ENCODE measurements at regions not wholly inside any gene's neighbourhood (a gene's known extent, or its start where the extent isn't known, plus 50 kb on each side); places are given as distances from the start of the nearest gene placed in this dataset.
A peak's percentile ranks its signal among the peaks of the same experiment; 100 is the strongest.
"Not testable (repeated sequence)": the region's sequence is repeated elsewhere in the genome, so short reads cannot be mapped to it uniquely, and the experiment has no call there.

DNA sequence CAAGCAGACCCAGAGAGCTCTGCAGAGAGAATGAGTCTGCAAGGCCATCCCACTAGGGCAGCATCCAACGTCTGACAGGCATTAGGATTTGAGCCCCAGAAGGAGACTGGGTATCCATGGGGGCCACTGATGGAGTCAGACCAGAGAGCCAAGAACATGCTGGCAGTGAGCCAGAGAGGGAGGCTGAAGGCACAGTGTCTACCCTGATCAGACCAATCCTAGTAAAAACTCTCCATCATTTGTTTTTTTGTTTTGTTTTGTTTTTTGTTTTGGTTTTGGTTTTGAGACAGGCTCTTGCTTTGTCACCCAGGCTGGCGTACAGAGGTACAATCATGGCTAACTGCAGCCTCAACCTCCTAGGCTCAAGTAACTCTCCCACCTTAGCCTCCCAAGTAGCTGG is 133.1 kb upstream of the LYZL2 start:
- no peak for DNase-seq

DNA sequence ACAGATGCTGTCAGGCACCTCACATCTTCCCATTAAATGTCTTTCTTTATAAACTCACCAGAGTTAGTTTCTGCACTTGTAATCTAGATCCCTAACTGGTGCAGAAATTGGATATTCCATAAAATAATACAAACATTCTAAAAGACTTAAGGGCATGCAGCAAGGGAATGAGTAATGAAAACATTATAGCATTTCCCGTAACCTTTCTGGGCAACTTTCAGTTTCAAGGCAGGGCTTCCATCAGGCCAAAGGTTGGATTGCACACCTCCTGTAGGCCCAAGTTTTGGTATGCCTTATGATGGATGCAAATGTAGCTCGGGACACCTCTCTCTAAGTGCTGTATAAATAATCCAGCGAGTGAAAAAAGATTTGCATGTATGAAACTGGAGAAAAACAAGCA is 129.9 kb upstream of the LYZL2 start:
- no peak for DNase-seq

DNA sequence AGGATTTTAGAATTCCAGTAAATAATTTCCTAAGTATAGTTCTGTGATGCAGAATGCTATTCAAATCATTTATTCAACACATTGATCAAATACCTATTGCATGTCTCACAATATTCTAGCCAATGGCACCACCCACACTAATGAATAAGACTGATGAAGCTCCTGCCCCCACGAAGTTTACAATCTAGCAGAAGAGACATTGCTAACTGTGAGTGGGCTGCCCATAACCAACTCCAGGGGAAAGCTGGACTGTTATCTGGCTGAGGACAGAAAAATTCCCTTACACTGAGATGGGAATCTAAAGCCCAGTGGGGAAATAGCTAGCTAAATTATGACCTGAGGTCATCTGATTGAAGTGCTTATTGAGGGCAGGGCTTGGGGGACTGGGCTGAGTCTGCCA is 128.8 kb upstream of the LYZL2 start:
- DNase-seq = no peak

DNA sequence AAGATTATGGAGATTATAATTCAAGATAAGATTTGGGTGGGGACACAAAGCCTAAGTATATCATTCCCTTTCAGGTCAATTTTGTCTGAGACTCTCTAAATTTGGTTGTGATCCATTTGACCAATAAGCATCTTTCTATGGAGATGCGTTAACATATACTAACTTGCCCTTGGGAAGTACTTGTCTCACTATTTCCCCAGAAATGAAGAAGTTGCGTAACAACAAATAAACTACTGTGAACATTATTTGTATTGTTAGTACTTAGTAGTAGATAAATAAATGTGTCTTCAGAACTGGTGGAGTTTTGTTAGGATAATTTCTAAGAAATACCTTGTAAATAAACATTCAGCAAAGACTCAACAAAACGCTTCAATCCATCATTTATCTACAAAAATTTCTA is 127.3 kb upstream of the LYZL2 start:
- no peak for DNase-seq

DNA sequence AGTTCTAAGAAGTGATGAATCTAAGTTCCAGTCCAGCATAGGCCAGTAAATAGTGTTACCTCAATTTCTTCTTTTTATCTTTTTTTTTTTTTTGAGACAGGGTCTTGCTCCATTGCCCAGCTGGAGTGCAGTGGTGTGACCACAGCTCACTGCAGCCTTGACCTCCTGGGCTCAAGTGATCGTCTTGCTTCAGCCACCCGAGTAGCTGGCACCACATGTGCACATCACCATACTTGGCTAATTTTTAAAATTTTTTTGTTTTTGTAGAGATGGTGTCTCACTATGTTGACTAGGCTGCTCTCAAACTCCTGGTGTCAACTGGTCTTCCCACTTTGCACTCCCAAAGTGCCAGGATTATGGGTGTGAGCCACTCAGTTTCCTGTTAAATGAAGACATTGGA is 126.6 kb upstream of the LYZL2 start:
- no peak for DNase-seq

DNA sequence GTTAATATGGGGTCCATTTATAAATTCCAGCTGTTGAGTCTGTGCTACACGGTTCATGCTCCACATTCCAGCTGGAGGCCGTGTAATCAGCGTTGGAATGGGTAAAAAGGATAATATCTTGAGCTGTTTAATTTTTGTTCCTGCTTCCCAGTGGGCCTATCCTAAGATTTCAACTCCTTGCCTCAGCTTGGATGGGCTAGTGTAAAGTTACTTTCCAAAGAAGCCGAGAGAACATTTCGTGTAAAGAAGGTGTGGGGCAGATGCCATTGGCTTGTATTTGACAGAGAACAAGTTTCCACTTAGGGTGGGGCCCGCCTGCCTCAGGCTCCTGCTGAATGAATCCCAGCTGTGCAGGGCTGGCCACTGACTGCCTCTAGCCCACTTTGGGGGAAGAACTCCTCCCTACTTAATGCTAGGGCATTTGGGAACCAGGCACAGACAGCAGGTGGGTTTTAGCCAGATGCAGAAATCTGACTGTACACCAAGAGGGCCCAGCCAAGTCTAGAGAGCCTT is 125.9 kb upstream of the LYZL2 start:
- no peak for DNase-seq

DNA sequence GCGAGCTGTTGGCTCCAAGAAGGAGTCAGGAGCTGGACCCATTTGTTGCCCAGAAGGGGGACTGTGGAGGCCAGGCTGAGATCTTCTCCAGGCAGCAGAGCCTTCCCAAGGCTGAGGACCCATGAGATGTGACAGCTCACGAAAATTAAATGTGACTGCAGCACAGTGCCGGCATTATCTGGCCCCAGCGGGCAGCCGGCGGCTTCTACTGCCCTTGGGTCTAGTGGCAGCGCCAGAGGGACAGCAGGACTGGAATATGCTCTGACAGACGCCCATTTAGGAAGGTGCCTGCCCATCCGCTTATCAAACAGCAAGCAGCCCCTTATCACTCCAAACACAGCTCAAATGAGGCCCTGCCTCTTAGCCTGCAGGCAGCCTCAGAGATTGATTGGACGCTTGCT is 122.9 kb upstream of the LYZL2 start:
- DNase-seq = no peak

DNA sequence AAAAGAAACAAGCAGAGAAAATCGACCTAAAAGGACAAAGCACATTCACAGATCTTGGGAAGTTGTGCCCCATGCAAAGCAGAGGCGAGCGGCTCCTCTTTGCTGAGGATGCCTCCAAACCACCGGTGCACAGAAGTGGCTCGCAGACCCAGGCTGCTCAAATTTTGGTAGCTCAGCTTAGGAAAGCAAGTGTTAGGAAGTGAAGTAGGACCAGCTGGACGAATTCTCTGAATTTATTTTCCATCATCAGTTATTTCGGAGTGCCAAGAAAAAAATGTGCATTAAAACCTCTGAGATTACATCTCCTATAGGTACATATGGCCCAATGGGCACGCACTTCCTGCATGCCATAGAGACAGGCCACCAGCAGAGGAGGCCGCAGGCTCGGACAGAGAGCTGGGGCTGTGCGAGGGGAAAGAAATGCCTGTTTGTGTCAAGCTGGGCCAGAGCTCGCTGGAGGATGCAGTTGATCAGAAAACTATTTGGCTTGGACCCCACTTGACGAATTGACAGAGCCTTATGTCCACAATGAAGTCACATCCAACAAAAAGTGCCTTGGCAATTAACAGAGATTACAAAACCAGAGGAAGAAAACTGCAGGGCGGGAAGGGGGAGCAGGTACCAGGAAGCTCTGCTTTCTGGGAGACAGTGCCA is 122.3 kb upstream of the LYZL2 start:
- peak; percentile 45 for DNase-seq

DNA sequence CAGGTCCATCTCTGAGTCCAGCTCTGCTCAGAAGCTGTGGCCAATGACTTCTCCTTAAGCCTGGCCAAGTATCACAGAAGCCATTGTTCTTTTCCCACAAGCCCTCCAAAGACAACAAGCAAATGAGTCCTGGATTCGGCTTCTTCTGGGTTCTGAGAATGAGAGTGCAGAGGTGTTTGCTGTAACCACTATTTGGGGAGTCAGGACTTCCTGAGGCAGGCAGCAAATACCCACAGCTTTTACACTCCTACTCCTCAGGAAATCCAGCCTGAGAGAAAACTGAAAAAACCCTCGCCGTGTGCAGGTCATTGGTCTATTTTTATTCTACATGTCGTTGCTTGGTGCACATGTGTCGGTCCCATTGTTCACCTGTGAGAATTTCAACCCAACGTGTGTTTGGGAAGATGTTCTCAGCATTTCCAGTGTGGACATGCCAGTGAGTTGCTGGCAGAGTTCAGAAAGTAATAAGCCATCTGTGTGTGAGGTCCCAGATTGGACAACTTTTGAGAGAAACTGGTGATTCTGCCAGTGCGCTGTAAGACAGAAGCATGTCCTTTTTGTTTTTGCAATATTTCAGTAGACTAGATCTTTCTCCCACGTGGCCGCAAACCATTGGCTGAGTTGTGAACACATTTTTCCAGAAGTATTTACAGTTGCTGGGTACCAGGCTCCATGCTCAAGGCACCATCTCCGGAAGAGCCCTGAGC is 121.6 kb upstream of the LYZL2 start:
- no peak for DNase-seq

DNA sequence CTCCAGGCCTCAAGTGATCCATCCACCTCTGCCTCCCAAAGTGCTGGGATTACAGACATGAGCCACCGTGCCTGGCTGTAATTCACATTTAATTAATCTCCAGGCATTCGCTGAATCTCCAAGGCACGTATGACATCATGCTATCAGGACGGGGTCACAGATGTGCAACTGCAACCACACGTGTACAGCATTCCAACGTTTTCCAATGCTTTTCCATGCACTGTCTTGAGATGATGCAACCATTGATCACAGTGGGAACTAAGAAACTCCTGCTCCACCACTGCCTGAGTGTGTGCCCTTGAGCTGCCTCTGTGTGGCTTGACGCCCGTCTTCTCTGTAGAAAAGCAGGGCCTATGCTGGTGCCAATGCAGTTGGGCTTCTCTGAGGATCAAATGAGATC is 119.8 kb upstream of the LYZL2 start:
- DNase-seq = no peak

DNA sequence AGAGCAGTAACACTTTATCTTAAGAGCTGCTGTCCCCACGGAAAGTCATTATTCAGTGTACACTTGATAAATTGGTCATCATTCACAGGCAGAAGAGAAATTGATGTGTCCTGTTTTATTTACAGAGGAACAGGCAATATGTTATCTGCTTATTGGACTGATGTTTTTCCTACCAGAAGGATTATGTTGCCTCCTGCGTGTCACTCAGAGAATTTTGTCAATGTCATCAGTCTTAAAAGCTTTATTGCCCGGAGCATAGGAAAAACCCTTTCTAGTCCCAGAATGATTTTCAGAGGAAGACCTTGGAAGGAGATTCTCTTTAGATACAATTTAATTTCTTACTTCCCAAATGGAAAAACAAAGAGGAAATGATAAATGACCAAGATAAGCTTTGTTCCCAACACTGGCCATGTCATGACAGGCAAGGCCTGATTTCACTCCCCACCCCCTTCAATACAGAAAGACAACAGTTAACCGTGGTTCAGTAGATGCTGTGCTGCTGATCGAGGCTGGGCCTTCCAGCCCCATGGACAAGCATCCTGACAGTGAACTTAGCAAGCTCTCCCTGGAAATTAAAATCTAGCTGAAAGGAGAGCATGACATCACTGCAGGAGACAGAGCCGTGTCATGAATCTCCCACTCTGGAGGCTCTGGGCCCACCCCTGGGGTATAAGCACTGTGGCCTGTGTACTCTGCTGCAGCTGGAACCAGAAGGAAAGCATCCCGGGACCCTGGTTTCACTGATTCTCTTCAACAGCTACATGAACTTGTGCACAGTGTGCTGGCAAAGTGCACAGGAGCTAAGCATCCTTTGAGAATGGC is 118.8 kb upstream of the LYZL2 start:
- DNase-seq = no peak

DNA sequence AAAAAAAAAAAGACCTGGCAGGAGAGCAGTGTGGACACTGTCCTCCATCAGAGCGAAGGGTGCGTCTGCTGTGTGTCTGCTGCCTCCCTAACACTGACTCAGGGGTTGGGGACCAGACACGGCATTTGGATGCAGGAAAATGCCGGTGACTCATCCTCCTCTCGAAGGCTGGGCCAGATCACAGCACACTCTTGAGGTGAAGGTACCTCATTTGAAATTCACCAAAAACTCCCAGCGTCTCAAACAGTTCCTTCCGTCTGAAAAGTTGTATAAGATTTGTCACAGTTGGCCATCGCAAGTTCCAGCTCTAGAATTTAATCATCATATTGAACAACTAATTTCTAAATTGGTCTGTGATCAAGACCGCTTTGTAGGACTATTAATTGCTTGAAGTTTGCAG is 118.1 kb upstream of the LYZL2 start:
- no peak for DNase-seq

DNA sequence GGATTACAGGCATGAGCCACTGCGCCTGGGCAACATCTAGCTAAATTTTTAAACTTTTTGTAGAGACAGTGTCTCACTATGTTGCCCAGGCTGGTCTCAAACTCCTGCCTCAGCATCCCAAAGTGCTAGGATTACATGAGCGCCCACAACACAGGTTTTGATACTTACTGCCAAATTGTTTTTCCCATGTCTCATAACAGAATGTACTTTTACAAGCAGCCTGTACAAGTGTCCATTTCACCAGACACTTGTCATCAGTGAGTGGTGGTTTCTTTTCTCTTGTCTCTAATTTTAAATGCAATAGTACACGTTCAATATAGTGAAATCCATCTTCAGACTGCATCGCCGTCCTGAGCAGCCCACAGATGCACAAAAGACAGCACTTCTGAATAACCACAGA is 116.4 kb upstream of the LYZL2 start:
- DNase-seq = no peak

DNA sequence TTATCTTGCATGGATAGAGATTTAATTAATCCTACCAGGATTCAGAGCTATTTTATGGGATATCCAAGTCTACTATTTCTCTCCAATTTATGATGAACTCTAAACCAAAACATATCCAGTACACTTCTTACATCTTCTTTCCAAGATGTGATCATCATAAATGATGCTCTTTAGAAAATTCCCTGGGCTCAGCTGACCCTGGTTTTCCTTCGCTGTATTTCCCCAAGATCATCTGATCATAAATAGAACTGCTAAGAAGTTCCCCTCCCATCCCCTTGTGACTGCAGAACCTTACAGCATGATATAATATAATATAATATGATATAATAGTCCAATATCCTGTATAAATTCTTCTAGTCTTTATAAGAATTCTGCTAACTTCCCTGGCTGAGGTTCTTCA is 114.6 kb upstream of the LYZL2 start:
- DNase-seq = no peak

DNA sequence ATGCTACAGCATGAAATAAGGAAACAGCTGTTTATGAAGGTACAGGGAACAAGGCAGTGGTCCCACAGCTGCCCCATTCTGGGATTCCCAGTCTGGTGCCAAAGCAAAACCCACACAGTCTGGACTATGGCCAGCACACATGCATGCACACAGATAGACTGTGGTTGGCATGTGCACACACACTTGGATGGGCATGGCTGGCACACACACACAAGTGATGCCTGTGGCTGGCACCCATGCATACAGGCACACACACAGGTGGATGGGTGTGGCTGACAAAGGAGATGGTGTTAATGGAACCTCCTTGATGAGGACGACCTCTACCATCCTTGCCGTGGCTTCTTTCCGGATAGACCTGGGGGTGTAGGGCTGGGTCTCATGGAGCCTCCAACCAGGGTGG is 114.0 kb upstream of the LYZL2 start:
- no peak for DNase-seq

DNA sequence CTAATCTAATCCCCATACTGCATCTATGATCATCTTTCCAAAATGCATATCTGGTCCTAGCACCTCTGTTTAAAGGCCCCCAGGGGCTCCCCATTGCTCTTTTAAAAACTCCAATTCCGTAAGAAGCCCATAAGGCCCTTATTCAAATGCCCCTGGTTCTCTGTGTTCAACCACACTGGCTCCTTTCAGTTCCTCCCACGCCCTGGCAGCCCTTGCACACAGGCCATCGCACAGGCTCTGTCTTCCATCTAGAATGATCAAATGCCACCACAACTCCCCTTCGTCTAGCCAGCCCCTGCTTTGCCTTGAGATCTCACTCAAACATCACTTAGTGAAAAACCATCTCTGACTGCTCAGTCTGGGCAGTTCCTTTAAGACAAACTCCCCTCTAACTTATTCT is 112.9 kb upstream of the LYZL2 start:
- DNase-seq = no peak

DNA sequence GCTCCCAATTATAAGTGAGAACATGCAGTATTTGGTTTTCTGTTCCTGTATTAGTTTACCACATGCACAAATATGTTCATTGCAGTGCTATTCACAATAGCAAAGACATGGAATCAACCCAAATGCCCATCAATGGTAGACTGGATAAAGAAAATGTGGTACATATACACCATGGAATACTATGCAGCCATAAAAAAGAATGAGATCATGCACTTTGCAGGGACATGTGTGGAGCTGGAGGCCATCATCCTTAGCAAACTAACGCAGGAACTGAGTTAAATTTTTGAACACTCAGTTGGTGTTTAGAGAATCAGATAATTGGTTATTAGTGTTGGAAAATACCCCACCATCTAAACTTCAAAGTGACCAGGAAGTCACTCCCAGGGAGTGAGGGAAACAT is 111.2 kb upstream of the LYZL2 start:
- not testable (repeated sequence) for DNase-seq

DNA sequence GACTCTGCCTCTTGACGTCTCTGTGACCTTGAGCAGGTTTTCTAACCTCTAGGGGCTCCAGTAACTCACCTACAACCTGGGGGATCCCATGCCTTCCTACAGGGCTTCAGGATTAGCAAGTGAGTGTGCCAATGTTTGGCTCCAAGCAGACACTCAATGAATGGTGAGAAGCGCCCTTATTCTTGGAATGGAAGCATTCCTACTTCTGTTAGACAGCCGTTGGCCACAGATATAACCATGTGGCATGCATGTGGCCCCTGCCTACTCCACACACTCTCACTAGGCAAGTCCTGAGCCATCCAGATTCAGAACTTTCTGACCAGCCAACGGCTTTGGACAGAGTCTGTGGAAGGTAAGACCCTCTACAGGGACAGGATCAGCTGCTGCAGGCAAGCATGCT is 108.9 kb upstream of the LYZL2 start:
- DNase-seq = no peak

DNA sequence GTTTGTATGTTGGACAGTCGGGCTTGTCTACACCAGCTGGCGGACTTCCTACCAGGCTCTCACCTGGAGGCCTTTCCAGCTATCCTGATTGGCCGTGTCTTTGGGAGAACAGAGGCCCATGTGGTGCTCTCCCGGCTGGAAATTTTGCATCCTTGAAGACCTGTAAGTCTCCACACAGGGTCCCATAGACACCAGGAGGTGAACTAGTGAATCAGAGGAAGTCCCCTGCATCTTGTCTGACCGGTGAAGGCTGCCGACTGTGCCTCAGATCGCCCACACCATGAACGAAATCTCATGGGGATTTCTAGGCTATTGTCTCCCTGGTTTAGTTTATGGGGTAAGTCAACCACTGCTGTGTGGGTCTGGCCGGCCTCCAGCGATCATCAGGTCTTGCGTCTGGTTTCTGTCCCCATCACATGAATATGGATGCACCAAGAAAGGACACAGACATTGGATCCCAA is 108.4 kb upstream of the LYZL2 start:
- DNase-seq = no peak

DNA sequence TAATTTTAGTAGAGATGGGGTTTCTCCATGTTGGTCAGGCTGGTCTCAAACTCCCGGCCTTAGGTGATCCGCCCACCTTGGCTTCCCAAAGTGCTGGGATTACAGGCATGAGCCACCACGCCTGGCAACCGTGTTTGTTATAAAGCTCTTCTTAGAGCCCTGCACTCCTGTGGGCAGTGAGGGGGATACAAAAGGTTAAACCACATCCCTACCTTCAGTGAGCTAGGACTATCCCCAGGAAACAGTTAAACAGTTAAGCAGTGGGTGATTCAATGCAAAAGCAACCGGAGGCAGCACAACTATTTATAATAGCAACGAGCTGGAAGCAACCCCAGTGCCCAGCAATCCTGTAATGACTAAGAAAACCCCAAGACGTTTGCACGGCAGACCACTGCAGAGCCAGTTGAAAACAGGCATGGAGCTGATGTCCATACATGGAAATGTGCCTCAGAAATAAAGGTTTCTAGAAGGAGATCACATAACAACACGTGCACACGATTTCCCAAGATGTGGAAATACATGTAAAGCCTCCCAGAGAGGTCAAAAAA is 107.2 kb upstream of the LYZL2 start:
- DNase-seq = no peak

DNA sequence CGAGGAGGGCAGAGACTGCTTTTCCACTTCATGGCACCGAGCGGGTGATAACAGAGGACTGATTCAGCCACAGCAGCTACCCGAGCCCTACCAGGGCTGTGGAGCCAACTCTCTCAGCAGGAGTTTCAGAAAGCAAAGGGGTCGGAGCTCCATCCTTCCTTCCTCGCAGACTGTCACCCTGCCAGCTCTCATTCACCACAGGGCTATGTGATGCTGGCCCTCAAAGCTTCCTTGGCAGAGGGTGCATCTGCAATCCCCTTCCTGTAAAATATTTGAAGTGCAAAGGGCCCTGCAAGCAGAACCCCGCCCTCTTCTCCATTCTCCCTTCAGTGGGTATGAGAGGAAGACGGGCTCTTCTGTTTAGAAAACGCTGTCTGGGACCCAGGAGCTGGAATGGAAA is 105.3 kb upstream of the LYZL2 start:
- no peak for DNase-seq

DNA sequence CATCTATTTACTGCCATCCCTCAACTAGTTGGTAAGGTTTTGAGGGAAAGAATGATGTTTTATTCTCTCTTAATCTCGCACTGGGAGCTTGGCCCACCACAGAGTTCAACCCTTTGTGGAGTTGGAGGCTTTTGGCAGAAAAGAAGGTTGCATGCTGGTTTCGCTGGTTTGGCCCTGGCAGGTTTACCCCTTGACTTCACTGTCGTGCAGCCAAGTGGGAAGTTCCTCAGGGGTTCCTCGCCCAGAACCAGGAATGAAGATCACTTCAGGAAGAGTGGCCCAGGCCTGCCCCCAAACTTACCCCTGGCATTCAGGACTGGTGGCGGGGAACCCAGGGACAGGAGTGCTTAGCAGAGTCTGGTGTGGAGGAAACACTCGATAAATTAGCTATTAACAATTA is 103.1 kb upstream of the LYZL2 start:
- no peak for DNase-seq

DNA sequence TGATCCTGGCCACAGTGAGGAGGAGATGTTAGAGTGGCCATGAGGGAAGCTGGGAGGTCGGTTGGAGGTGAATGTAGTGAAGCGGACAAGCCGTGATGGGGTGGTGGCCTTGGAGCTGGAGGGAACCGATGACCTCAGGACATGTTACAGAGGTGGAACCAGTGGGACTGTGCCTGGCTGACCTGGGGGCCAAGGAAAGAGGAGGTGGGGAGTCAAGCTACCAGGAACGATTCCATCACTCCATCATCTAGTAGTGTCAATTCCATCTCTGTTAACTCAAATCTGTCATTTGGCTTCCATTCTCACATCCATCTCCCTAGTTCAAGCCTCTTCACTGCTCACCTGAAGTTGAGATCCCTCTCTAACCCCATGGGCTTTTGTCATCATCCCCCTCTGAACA is 102.4 kb upstream of the LYZL2 start:
- DNase-seq = no peak

DNA sequence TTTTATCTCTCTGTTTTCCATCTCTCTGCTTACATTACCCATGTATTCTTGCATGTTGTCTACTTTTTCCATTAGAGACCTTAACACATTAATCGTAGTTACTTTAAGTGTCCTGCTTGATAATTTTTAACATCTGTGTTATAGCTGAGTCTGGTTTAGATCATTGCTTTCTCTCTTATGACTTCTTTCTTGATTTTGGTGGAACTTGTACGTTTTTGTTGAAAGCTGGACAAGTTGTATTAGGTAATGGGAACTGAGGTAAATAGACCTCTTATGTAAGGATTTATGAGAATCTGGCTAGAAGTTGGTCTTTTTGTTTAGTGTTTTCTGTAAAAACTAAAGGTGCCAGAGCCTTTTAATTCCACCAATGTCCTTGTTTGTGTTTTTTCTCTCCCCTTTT is 100.8 kb upstream of the LYZL2 start:
- no peak for DNase-seq

Measured in NCI-H2171 treated with DMSO at 0.1 percent for 48 hours (cell line).